CD4-positive, alpha-beta T cell treated with Interleukin-10 for 1 hour (primary cell): ENCODE measurements at regions not wholly inside any gene's neighbourhood (a gene's known extent, or its start where the extent isn't known, plus 50 kb on each side); places are given as distances from the start of the nearest gene placed in this dataset.

Experiments used
- DNase-seq: peaks from one replicate; pipeline ENCODE4 v3.0.0-alpha.2; 2020

- no peak for DNase-seq
Measured at GRCh38 chr1:184141361-184141880, 89.9 kb downstream of the TSEN15 start.

- DNase-seq, result no peak
Measured at GRCh38 chr1:184143449-184143848, 91.9 kb downstream of the TSEN15 start.

DNA sequence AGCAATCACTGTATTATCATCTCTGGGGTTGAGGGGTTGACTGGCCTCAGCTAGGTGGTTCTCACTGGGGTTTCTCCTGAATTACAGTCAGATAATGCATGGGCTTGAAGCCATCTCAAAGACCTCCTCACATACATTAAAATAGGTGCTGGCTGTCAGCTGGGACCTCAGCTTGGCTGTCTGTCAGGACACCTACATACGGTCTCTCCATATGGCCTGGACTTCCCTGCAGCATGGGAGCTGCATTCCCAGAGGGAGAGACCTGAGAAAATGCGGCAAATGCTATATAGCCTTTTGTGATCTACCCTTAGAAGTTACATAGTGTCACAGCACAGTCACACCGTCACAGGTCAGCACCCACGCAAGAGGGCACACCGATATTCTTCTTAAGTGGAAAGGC, 93.6 kb downstream of the TSEN15 start:
- no peak for DNase-seq

DNA sequence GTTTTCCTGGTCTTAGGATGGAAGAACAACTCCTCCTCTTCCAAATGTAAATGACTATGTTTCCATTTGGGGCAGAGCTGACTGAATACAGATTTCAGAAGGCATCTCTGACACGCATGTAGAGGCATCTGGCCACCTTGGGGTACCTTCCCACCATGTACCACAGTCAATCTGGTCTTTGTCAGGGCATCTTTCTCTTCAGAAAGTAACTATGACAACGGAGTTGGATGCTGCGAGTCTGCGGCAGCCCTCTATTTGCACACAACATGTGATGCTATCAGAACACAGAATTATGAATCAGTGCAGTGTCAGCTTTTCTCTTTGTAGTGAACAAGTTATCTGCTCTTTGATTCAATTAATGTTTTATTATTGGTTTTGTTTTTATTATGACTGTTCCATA, 94.7 kb downstream of the TSEN15 start:
- no peak for DNase-seq

DNA sequence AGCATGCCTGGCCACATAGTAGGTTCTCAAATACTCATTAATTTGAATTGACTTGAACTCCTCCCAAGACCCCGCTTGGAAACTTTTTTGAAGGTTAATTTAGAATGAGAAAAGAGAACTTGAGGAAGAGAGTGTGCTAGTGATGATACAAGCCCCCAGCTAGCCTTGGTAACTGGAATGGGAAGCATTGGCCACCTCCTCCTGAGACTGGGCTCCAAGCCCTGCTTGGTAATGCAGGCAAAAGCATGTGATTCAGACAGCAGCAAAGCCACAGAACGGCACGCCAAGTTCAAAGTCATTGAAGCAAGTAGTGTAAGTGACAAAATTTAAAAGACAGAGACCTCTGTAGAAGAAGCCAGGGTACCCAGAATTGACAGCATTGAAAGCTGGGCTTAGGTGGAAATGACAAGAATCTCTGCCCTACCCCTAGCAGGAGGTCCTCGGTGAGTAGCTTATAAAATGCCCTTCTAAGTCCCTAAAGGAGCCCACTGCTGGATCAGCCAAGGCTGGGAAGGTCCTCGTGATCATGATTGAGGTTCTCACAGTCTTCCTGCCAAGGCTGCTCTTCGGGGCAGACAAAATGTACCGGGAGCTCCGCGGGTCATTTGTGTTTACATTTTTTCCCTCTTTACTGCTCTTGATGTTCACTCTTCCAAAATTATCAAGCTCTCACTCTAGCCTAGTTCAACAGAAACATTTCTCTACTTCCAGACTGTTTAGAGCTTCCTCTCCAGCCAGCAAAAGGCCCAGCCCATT, 99.4 kb downstream of the TSEN15 start:
- no peak for DNase-seq

DNA sequence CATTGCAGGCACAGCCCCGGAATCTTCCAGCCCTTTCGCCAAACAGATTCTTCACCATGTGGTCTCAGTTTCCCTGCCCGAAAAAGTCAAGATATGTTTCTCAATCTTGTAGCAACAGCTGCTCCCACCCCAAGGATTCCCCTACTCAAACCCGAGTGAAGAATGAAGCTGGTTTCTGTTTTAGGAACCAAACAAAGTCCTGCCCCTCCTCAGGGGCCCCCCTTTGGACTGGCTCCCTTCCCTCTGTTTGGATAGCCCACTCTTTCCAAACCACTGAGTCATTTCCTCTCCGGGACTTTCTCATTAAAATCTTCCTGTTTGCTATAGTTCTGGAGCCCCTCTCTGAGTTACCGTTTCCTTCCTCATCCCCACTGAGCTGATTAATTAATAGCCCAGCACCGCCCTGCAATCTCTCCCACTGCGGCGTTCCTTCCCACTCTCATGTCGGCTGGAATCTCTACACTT, 100.9 kb downstream of the TSEN15 start:
- DNase-seq, result no peak

- no peak for DNase-seq
Measured at GRCh38 chr1:184152974-184153373, 101.4 kb downstream of the TSEN15 start.

GRCh38 chr1:184153731-184154130, 102.2 kb downstream of the TSEN15 start:
- DNase-seq, result no peak

DNA sequence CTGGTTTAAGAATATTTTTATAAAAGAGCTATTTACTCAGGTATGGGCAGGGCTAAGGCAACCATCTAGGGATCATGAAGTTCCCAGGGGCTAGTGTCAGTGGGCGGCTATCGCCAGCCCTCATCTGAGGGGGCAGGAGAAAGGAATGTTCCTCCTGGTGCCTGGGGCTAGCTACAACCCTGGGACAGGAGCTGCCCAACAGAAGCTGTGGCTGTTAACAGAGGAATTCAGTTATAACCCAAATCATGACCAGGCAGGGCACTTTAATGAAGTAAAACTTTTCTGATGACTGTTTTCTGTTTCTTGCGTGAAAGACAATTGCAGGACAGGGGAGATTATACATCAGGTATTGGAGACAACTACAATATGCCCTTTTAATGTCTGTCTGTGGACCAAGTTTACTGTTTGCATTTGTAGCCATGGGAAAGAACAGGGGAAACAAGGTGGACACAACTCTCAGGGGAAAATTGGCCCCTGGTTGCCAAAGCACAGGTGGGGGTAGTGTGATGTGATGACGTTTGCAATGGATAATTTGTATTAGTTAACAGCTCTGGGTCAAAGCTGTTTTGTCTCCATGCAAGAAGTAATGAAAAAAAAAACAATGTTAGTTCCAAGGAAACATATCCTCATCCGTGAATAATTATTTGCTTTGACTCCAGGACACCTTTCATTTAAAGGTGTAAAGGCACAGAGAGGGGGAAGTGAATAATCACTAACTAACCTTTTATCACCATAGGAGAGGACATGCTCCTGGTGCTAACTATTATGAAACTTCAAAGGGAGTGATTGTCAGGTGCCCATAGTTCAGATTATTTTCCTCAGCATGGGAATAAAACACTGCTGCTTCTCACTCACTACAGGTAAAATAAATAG, 105.2 kb downstream of the TSEN15 start:
- no peak for DNase-seq

- no peak for DNase-seq
Measured at GRCh38 chr1:184157394-184157742, 105.8 kb downstream of the TSEN15 start.

DNA sequence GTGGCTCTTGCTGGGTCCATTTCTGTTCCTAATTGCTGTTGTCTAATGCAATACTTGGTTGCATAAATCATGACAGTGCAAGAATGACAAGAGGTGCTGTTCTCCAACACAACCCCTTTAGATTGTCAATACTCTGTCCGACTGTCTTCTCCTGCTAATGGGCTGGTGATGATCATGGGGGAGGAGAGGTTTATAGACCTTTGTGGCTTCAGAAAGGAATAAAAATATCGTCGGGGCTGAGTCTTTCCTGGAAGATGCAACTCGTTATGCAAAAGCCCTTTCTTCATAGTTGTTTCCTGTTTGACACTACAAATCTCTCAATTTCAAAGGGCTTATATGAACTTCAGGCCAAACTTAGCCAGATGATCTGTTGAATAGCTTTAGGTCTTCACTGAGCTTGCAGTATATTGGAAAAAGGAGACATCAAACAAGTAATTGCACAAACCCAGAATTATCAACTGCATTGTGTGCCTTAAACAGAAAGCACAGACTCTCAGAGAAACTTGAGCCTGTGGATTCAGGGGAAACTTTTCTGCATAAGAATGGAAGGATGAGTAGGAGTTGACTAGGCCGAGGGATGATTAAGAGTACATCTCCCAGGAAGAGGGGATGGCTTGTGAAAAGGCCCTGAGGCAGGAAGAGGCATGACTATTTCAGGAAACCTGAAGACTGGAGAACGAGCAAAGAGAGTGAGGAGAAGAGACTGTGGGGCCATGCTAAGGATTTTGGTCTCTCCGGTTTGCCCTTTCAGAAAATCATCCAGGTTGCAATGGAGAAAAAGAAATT, 107.6 kb downstream of the TSEN15 start:
- no peak for DNase-seq

DNA sequence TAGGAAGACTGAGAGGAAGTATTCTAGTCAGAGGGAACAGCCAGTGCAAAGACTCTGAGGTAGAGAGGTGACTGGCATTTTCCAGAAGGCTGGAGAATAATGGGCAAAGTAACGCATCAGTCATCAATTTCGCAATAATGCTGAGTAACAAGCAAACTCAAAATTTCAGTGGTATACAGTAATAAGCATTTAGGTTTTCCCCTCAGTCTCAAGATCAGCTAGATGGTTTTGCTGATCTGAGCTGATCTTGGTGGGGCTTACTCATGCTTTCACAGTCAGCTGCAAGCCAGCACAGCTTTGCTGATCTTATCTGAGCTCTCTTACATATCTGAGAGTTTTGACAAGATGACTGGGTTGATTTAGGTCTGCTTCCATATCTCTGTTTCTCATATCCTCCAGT, 108.7 kb downstream of the TSEN15 start:
- DNase-seq, result no peak

DNA sequence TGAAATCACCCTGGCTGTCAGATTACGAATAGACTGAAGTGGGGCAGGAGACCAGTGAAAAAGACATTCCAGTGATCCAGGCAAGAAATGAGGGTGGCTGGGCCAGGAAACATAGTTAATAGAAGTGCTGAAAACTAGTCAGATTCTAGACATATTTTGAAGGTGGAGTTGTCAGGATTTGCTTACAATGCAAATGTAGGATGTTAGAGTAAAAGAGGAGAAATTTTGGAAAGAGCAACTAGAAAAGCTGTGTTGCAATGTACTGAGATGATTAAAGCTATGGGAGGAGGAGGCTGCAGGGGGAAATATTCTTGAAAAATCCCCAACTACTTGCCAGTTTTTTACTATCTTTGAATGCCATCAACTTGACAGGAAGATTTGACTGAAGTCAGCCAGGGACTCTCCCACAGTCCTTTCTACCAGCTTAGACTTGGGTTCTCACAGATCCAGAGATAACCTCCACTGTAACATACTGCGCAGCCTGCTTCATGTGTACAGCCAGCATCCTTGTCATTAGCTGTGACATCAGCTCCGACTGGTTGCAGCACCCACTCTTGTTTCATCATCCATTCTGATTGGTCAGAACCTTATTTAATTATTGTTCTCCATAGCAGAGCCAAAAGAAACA, 109.7 kb downstream of the TSEN15 start:
- DNase-seq, result peak; percentile 3

DNA sequence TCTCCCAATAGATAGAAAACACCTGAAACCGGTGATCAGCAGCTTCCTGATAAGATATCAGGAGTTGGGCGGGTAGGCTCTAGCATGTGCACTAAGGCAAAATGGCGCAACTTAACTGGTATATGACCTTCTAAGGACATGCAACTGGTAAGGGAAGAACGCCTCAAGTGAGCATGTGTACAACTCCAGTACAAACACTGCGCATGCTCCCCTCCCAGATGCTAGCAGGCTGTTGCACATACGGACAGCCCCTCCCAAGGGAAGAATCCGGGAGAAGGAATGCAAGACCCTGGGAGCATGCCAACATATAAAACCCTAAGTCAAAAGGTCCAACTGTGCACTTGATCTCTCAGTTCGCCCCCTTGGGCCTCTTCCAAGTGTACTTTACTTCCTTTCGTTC, 110.8 kb downstream of the TSEN15 start:
- DNase-seq, result no peak

- DNase-seq, result no peak
Measured at GRCh38 chr1:184163674-184164465, 112.3 kb downstream of the TSEN15 start.

DNA sequence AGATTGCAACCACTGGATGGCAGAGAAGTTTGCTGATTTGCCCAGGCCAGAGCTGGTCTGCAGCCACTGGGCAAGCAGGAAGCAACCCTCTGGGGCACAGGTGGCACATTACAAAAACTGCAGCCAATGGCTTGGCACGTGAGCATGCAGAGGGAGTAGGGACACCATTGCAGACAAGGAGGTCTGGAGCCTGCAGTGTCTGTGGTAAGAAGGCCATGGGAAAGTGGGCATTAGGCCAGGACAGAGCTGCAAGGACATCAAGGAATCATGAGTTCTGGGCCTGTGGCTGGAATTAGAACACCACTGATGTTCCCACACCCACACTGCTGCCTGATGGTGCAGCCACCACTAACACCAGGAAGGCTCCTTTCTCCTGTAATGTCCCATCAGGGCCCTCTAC, 113.0 kb downstream of the TSEN15 start:
- no peak for DNase-seq

GRCh38 chr1:184166485-184166884, 115.0 kb downstream of the TSEN15 start:
- no peak for DNase-seq

DNA sequence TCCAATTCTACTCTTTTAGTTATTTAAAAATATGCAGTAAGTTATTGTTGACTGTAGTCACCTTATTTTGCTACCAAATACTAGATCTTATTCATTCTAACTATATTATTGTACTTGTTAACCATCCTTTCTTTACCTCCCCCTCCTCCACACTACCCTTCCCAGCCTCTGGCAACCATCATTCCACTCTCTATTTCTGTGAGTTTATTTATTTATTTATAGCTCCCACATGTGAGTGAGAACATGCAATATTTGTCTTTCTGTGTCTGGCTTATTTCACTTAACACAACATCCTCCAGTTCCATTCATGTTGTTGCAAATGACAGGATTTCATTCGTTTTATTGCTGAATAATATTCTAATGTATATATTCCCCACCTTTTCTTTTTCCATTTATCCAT, 115.8 kb downstream of the TSEN15 start:
- no peak for DNase-seq

DNA sequence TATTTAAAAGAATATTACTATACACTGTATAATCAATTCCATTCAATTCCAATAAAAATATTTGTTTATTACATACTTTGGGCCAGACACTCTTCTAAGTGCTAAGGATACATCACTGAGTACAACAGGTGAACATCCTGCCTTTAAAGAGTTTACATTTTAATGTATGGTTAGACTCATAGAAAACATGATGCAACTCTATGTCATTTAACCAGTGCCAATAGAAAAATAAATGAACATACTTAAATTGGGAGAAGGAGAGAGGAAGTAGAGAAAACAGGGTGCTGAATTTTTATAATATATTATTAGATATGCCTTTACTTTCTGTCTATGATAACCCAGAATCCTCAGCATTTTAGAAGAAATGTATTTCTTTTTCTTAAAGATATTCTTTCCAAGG, 119.2 kb downstream of the TSEN15 start:
- no peak for DNase-seq

- no peak for DNase-seq
Measured at GRCh38 chr1:184176058-184176457, 124.5 kb downstream of the TSEN15 start.

DNA sequence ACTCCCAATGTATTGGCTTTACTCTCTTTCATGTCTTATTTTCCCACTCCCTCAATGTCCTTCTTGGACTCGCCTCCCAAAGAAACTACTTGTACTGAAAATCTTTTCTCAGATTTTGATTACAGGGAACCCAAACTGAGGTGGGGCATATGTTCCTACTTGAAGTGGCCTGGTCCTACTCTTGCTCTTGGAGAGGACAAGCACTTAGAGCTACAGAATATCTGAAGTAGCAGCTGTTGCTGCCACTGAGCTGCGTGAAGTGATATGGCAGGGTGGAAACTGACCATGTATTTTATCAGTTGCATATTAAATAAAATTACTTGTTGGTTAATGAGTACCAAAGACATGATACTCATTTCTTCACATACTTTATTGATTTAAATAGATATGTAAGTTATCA, 129.5 kb downstream of the TSEN15 start:
- no peak for DNase-seq

- DNase-seq, result no peak
Measured at GRCh38 chr1:184183919-184184318, 132.4 kb downstream of the TSEN15 start.
